ENCODE measurements at regions not wholly inside any gene's neighbourhood (a gene's known extent, or its start where the extent isn't known, plus 50 kb on each side); places are given as distances from the start of the nearest gene placed in this dataset.

DNA sequence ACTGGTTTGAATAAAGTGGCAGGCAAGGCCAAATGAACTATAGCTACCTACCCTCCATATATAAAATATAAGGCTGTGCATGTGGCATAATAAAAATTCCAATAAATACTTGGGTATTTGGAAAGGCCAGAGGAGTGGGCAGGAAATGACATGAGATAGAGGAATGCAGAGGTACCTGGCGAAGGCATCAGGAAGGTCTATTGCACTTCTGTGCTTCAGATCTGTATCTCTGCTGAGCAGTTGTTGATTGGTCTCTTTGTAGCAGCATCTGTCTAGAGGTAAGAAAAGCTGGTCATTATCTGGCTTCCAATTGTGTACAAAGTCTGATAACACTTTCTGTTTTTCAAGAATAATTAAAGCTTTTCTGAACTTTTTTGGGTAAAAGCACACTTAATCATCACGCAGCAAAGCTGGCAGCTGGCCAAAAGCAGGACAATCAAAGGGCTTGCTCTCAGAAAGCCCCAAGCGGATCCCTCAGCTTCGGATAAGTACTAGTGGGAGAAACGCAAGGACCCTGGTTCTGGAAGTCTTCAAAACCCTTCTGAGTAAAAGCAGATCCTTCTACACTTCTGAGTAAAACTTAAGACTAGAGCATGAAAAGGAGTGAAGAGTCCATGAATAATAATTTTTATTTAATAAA is 120.1 kb upstream of the TCF21 start:
- TF ChIP-seq POLR2A (IDR thresholded peaks at IDR 0.05): no peak
- TF ChIP-seq, protein P1, sequence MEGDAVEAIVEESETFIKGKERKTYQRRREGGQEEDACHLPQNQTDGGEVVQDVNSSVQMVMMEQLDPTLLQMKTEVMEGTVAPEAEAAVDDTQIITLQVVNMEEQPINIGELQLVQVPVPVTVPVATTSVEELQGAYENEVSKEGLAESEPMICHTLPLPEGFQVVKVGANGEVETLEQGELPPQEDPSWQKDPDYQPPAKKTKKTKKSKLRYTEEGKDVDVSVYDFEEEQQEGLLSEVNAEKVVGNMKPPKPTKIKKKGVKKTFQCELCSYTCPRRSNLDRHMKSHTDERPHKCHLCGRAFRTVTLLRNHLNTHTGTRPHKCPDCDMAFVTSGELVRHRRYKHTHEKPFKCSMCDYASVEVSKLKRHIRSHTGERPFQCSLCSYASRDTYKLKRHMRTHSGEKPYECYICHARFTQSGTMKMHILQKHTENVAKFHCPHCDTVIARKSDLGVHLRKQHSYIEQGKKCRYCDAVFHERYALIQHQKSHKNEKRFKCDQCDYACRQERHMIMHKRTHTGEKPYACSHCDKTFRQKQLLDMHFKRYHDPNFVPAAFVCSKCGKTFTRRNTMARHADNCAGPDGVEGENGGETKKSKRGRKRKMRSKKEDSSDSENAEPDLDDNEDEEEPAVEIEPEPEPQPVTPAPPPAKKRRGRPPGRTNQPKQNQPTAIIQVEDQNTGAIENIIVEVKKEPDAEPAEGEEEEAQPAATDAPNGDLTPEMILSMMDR (IDR thresholded peaks at IDR 0.05): no peak

Data from heart left ventricle (tissue), 13 donors.